Cardiac fibroblast (primary cell): ENCODE measurements at regions not wholly inside any gene's neighbourhood (a gene's known extent, or its start where the extent isn't known, plus 50 kb on each side); places are given as distances from the start of the nearest gene placed in this dataset.

Experiments
- DNase-seq, 2 donors: peaks; one replicate each; pipeline versions ENCODE4 v3.0.0 to v3.0.0-alpha.2; 2010; ENCODE audit warnings: low read depth in 2 of 2
- H3K4me3 ChIP-seq, 2 donors: replicated peaks in 1 of 2; 1 replicate in 1 of 2; 2 replicates in 1 of 2; pipeline ENCODE4 v1.5.1; 2011; ENCODE audit warnings: low read depth in 2 of 2, low read length in 2 of 2, mild to moderate bottlenecking in 2 of 2, moderate library complexity in 1 of 2
- TF ChIP-seq, protein P1 (sequence below): IDR thresholded peaks from one replicate; pipeline ENCODE4 v1.5.1; 2011; ENCODE audit warnings: low read depth, mild to moderate bottlenecking, low read length, inconsistent platforms

DNA sequence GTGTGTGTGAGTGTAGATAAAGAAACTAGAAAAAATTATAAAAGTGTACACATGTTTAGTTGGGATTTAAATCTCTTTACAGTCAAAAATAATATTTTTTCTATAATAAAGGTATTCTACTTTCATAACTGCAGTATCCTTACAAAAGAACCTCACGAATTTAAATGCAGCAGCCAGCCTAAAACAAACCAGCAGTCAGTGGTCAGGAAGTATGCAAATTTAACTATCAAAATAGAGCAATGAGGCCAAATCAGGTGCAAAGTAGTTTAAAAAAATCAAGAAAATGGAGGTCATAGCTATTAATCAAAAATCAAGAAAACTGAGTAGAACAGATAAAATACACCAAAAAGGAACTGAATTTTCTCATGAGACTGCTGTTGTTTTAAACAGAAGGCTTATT lies 407.1 kb downstream of the CDH19 start:
- TF ChIP-seq, protein P1, sequence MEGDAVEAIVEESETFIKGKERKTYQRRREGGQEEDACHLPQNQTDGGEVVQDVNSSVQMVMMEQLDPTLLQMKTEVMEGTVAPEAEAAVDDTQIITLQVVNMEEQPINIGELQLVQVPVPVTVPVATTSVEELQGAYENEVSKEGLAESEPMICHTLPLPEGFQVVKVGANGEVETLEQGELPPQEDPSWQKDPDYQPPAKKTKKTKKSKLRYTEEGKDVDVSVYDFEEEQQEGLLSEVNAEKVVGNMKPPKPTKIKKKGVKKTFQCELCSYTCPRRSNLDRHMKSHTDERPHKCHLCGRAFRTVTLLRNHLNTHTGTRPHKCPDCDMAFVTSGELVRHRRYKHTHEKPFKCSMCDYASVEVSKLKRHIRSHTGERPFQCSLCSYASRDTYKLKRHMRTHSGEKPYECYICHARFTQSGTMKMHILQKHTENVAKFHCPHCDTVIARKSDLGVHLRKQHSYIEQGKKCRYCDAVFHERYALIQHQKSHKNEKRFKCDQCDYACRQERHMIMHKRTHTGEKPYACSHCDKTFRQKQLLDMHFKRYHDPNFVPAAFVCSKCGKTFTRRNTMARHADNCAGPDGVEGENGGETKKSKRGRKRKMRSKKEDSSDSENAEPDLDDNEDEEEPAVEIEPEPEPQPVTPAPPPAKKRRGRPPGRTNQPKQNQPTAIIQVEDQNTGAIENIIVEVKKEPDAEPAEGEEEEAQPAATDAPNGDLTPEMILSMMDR, result no peak
- DNase-seq, result no peak
- no peak overlapping the region for H3K4me3 ChIP-seq

DNA sequence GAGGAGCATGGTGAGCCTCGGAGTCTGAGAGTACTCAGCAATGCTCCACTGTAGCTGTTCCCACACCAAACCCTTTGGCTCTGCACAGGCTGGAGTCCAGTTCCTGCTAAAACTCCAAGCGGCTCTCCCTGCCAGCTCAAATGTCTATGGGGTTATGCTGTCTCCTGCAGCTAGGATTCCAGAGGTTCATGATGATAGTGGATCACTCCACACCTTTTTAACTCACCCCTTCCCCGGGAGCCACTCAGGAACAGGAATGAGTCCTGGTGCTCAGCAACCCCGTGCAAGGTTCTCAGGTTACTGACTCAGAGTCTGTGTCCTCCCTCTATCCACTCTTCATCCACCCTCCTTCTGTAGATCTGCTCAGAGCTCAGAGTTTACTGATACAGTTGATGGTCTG lies 410.0 kb downstream of the CDH19 start:
- TF ChIP-seq, protein P1, result no peak
- no peak for DNase-seq
- H3K4me3 ChIP-seq, result no peak overlapping the region

DNA sequence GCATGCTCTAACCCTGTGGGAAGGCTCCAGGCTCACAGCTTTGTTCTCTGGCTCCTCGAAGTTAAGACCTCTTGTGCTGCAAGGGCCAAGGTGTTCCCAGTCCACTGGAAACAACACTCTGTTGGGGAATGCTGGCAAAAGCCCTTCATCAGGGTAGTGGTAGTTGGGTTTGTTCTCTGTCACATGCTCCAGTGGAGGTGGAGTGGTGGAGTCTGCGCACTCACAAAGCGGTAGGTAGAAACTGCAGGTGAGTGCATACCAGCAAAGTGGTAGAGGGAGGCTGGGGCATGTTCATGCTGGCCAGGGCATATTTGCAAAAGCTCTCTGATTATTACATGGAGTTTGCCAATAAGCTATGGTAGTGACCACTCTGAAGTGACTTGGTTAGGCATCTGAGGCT lies 410.5 kb downstream of the CDH19 start:
- H3K4me3 ChIP-seq, result no peak overlapping the region
- DNase-seq, result no peak
- TF ChIP-seq, protein P1, result no peak

DNA sequence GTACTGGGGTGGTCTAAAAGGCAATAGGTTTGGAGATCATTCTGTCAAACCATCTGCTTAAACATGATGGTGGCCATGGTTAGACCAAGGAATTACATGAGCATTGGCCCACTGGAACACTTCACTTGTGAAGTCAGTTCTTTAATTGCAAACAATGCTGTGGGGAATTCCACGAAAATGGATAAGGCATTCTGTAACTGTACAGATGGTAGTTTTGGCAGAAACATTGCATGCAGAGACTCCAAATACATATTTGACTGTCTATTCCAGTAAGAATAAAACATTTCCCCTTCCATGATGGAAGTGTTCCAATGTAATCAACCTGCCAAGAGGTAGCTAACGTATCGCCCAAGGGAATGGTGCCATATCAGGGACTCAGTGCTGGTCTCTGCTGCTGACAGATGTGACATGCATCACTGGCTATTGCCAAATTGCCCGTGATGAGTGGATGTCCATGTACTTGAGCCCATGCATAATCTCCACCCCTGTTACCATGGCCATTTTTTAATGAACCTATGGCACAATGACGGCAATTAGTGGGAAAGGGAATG lies 417.9 kb downstream of the CDH7 start:
- no peak overlapping the region for H3K4me3 ChIP-seq
- TF ChIP-seq, protein P1, result no peak
- no peak for DNase-seq

DNA sequence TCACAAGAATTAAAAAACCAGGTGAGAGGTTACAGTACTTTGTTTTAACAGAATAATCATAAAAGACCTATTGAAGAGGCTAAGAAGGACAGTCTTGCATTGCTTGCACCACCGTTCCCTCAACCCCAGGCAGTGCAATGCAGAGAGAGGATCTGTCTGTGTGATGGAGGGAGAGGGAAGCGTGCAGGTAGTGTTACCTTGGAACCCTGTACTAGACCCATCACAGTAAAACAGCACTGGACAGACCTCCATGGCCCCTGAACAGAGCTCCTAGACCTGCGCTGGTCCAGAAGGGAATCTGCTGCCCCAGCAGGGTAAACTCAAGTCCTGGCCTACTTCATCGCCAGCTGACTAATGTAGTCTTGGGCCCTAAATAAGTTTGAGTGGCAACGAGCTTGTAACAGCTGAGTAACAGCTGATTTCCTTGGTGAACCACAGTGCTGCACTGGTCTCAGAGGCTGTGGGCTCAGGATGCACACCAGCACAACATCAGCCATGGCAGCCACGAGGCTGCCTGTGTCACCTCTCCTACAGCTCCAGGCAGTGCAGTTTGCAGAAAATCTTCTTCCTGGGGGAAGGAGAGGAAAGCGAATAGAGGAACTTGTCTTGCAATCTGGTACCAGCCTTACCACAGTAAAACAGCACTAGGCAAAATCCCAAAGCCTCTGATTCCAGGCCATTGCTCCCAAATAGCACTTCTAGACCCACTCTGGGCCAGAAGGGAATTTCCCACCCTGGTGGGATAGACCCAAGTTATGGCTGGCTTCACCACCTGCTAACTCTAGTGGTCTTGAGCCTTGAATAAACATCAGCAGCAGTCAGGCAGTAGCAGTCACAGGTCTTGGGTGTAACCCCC lies 417.2 kb downstream of the CDH7 start:
- DNase-seq, result no peak
- TF ChIP-seq, protein P1, result no peak
- H3K4me3 ChIP-seq, result no peak overlapping the region

DNA sequence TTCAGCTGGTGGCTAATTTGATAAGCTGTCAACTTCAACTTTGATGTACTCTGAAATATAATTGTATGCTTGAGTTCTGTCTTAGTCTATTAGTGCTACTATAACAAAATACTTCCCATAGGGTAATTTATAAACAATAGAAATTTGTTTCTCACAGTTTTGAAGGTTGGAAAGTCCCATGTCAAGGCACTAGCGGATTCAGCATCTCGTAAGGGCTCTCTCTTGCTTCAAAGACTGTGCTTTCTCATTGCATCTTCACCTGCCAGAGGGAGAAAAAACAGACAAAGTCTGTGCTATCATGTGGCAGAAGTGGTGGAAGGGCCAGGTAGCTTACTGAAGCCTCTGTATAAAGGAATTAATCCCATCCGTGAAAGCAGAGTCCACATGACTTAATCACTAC lies 409.2 kb downstream of the CDH7 start:
- no peak overlapping the region for H3K4me3 ChIP-seq
- TF ChIP-seq, protein P1, result no peak
- no peak for DNase-seq
